HUES64 (cell line): ENCODE measurements at regions not wholly inside any gene's neighbourhood (a gene's known extent, or its start where the extent isn't known, plus 50 kb on each side); places are given as distances from the start of the nearest gene placed in this dataset.

Experiments
- H3K27ac ChIP-seq: 2 replicates; pipeline ENCODE4 v1.7.0; 2013; ENCODE audit warnings: low read depth, low read length, inconsistent platforms
- H3K27me3 ChIP-seq: 2 replicates; pipeline ENCODE4 v1.6.1; 2013; ENCODE audit warnings: mild to moderate bottlenecking, low read length; ENCODE audit not compliant: insufficient read depth
- H3K36me3 ChIP-seq: 2 replicates; pipeline ENCODE4 v1.6.1; 2013; ENCODE audit warnings: mild to moderate bottlenecking, low read length; ENCODE audit not compliant: insufficient read depth
- H3K4me1 ChIP-seq: 2 replicates; pipeline ENCODE4 v1.6.1; 2013; ENCODE audit warnings: mild to moderate bottlenecking, low read length, moderate library complexity; ENCODE audit not compliant: insufficient read depth
- H3K4me3 ChIP-seq: 2 replicates; pipeline ENCODE4 v1.5.1; 2013; ENCODE audit warnings: mild to moderate bottlenecking, low read length, moderate library complexity
- H3K9ac ChIP-seq: 2 replicates; pipeline ENCODE4 v1.6.1; 2013; ENCODE audit warnings: mild to moderate bottlenecking, low read depth, low read length
- H3K9me3 ChIP-seq: 2 replicates; pipeline ENCODE4 v1.6.1; 2013; ENCODE audit warnings: low read depth, low read length; ENCODE audit not compliant: insufficient read depth
- WGBS: fragments of 150-250, 120-280 bp; methylation state at CpG from one replicate; pipeline ENCODE4 v1.1.7; 2013; ENCODE audit warnings: missing lambda C conversion rate; 5-methylcytosine and 5-hydroxymethylcytosine counted together

DNA sequence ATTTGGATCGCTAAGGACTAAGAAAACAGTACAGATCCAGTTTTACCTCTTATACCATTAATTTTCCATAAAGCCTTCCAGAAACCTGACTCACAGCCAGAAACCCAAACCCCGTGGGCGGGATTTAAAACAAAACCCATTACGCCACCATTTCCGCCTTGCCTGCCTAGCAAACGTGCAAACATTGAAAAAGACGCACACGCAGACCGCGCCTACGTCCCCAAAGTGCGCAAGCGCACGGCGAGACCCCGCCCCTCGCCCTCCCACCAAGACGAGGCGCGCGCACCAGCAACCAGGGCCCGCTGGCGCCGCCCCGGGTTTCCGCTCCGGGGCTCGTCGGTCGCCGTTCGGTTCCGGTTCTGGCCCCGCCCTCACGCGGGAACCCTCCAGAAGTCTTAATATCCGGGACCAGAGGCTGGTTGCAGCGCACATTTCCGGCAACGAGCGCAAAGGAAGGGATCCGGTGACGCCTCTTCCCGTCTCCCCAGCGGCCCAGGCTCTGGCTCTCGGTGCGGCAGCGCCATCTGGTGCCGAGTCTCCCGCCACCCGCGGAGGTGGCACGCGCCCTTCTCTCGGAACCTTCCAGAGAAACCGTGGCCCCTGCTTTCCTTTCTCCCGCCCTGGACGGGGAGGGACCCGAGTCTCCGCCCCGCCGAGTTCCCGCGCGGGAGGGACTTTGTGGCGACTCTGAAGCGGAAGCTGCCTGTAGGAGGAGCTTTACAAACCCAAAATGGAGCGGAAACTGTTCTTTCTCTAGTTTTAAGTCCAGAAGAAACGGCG, 256.9 kb upstream of the STARD13 start:
- Histone ChIP-seq H3K4me1 (peaks cover 43% of the 10 kb centered on the region), H3K27me3 (no peaks in the 10 kb centered on the region), H3K4me3 (peak overlapping the region; percentile 83), H3K36me3 (no peaks in the 10 kb centered on the region), H3K9ac (peak overlapping the region; percentile 91), H3K9me3 (no peaks in the 10 kb centered on the region), H3K27ac (peak overlapping the region; percentile 99)
- under 1% methylated on average over 70 of the region's 70 CpGs for WGBS

DNA sequence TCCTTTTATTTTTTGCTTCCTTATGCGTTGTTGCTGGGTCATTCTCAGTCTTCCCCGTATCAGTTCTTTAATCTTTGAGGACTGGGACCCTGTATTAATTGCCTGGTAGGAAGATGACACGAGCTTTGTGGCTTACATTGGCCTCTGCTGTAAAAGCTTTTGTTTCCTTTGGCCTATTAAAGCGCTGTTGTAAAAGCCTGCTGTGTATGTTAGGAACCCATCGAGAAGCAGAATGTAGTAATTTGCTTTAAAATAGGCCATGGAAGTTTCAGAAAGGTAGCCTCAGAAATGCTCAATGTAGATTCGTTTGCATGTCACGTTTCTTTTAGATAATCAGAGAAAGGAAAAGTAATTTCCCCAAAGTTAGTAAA, 257.5 kb upstream of the STARD13 start:
- H3K27me3 ChIP-seq: no peaks in the 10 kb centered on the region
- H3K27ac ChIP-seq: peak overlapping the region; percentile 99
- H3K36me3 ChIP-seq: no peaks in the 10 kb centered on the region
- peak overlapping the region; percentile 91 for H3K9ac ChIP-seq
- WGBS: 2% methylated on average over 7 of the region's 7 CpGs
- peak overlapping the region; percentile 83 for H3K4me3 ChIP-seq
- H3K4me1 ChIP-seq: peaks cover 43% of the 10 kb centered on the region
- no peaks in the 10 kb centered on the region for H3K9me3 ChIP-seq

DNA sequence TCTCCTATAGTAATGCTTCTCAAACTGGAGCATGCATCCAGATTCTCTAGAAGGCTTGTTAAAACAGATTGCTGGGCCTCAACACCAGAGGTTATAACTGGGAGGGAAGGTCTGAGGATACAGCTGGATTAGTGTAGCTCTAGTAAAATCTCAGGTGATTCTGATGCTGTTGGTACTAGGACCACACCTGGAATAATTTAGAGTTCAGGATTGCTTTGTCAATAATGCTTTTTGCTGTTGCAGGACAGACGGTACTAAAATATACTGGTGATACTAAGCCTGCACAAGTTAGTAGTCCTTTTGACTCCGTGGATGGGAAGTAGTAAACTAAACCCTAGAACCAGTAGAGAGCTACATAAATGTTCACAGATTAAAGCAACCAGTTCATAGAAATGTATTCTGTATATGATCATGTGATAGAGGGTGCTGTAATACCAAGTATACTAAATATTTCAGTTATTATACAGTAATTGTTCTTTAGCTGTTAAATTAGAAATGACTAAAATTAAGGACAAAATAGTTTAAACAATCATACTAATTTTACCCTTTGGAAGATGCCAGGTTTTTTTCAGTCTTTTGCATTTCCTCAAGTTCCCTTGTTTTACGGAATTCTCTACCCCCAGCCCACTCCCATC, 258.2 kb upstream of the STARD13 start:
- Histone ChIP-seq H3K4me3 (peak overlapping the region; percentile 83), H3K27me3 (no peaks in the 10 kb centered on the region), H3K36me3 (no peaks in the 10 kb centered on the region), H3K4me1 (peaks cover 43% of the 10 kb centered on the region), H3K9ac (peak overlapping the region; percentile 91), H3K27ac (peak overlapping the region; percentile 99), H3K9me3 (no peaks in the 10 kb centered on the region)
- WGBS: 73% methylated on average over 3 of the region's 3 CpGs

DNA sequence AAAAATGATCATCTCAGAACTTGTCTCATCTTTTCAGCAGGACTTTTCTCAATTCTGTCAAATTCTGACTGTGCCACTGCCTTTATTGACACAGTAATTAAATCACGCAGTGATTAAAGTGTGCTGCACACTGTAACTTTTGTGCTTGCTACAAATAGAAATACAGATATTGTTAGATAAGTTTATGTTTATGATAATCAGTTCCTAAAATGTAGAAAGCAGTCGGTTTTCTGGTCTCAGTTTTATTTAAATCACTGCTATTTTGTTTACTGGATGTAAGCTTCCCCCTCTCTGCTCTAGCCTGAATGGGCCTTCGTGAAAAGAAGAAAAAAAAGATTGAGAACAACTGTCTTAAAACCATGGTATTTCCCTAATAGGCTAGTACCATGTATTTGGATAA, 258.8 kb upstream of the STARD13 start:
- Histone ChIP-seq H3K27ac (peak overlapping the region; percentile 99; the same call in 1 of the 2 replicates), H3K4me3 (peak overlapping the region; percentile 83; the same call in 1 of the 2 replicates), H3K4me1 (peaks cover 43% of the 10 kb centered on the region), H3K36me3 (no peaks in the 10 kb centered on the region), H3K9me3 (no peaks in the 10 kb centered on the region), H3K9ac (peak overlapping the region; percentile 91; the same call in 1 of the 2 replicates), H3K27me3 (no peaks in the 10 kb centered on the region)
- WGBS: 82% methylated on average over 3 of the region's 3 CpGs

DNA sequence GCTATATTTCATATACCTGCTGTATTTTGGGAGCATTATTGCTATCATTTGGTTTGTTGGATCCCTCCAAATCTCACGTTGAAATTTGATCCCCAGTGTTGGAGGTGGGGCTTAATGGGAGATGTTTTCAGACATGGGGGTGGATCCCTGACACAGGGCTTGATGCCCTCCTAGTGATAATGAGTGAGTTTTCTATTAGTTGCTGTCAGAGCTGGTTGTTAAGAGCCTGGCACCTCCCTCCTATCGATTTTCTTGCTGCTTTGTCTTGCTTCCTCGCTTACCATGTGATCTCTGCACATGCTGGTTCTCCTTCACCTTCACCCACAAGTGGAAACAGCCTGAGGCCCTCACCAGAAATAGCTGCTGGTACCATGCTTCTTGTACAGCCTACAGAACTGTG, 259.9 kb upstream of the STARD13 start:
- Histone ChIP-seq H3K9ac (no peak overlapping the region), H3K9me3 (no peaks in the 10 kb centered on the region), H3K27ac (no peak overlapping the region), H3K4me1 (peaks cover 43% of the 10 kb centered on the region), H3K36me3 (no peaks in the 10 kb centered on the region), H3K4me3 (no peak overlapping the region), H3K27me3 (no peaks in the 10 kb centered on the region)
- 86% methylated on average over 3 of the region's 3 CpGs for WGBS

DNA sequence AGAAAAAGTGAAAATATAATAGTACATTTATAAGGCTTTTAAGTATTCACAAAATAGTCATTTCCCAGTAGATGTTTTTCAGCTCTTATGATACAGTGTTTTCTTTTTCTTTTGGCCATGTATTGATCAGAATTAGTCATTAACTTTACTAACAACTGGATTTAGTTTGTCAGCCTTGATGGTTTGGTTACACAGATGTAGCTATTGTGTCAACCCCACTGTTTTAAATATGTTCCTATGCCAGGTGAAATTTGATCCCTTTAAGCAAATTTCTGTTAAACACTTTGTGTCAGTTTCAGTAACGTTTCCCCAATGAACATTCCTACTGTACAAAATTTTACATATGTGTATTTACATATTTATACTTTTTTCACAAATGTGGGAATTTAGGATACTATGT, 261.5 kb upstream of the STARD13 start:
- no peaks in the 10 kb centered on the region for H3K9me3 ChIP-seq
- H3K36me3 ChIP-seq: no peaks in the 10 kb centered on the region
- peaks cover 28% of the 10 kb centered on the region for H3K4me1 ChIP-seq
- no peaks in the 10 kb centered on the region for H3K27me3 ChIP-seq
- no peak overlapping the region for H3K27ac ChIP-seq
- no peak overlapping the region for H3K9ac ChIP-seq
- no CpG with 5 or more reads among the region's 1 CpG for WGBS
- H3K4me3 ChIP-seq: no peak overlapping the region

DNA sequence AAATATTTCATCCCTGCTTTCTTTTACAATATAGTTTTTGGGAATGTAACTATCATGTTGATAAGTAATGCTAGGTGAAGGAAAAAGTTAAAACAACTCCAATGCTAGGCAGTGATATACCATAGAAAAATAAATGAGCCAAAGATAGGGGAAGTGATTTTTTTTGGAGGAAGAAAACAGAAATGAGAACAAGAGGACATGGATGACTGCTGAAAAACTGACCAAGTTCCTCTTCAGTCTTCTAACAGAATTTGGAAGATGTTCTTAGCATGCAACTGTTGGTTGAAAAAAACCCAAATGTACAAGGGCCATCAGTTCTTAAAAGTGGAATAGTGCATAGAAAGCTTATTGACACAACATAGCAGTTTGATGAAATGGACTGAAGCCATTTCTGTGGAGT, 262.5 kb upstream of the STARD13 start:
- Histone ChIP-seq H3K9ac (no peak overlapping the region), H3K4me1 (peaks cover 28% of the 10 kb centered on the region), H3K36me3 (no peaks in the 10 kb centered on the region), H3K4me3 (no peak overlapping the region), H3K27ac (no peak overlapping the region), H3K9me3 (no peaks in the 10 kb centered on the region), H3K27me3 (no peaks in the 10 kb centered on the region)

DNA sequence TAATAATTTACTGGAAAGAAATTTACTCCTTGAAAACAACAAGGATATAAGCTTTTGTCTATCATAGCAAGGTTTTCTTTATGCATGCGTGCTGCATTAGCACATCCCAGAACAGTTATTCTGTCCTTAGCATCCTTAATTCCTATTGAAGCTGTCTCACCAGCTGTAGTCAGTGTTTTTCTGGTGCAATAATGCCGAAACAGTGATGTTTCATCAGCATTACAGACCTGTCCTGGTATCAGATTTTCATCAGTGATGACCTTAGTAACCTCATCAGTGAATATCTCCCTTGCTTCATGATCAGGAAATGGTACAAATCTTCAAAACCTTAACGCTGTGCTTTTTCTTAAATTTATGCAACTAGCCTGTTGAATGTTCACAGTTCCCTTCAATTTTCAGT, 264.7 kb upstream of the STARD13 start:
- Histone ChIP-seq H3K4me1 (peaks cover 14% of the 10 kb centered on the region), H3K36me3 (no peaks in the 10 kb centered on the region), H3K27me3 (no peaks in the 10 kb centered on the region), H3K9ac (no peak overlapping the region), H3K9me3 (no peaks in the 10 kb centered on the region), H3K27ac (no peak overlapping the region), H3K4me3 (no peak overlapping the region)
- WGBS: 95% methylated on average over 3 of the region's 3 CpGs

DNA sequence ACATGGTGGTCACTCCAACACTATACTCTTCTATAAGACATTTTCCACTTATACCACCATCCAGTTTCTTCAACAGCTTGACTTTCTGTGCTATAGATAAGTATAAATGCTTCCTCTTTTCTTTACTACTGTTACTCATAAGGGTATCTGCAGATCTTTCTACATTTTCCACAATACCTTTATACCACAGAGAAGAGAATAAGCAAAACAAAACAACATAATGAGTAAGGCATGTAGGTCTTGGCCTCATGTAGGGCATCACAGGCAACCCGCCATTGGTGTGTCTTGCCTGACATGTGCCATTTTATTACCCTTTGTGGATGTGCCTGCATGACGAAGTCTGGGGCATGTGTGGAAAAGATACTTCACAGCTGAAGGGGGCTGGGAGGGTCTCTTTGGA, 265.3 kb upstream of the STARD13 start:
- Histone ChIP-seq H3K27ac (no peak overlapping the region), H3K9me3 (no peaks in the 10 kb centered on the region), H3K36me3 (no peaks in the 10 kb centered on the region), H3K9ac (no peak overlapping the region), H3K4me3 (no peak overlapping the region), H3K4me1 (peaks cover 11% of the 10 kb centered on the region), H3K27me3 (no peaks in the 10 kb centered on the region)
- WGBS: 97% methylated on average over 2 of the region's 2 CpGs

DNA sequence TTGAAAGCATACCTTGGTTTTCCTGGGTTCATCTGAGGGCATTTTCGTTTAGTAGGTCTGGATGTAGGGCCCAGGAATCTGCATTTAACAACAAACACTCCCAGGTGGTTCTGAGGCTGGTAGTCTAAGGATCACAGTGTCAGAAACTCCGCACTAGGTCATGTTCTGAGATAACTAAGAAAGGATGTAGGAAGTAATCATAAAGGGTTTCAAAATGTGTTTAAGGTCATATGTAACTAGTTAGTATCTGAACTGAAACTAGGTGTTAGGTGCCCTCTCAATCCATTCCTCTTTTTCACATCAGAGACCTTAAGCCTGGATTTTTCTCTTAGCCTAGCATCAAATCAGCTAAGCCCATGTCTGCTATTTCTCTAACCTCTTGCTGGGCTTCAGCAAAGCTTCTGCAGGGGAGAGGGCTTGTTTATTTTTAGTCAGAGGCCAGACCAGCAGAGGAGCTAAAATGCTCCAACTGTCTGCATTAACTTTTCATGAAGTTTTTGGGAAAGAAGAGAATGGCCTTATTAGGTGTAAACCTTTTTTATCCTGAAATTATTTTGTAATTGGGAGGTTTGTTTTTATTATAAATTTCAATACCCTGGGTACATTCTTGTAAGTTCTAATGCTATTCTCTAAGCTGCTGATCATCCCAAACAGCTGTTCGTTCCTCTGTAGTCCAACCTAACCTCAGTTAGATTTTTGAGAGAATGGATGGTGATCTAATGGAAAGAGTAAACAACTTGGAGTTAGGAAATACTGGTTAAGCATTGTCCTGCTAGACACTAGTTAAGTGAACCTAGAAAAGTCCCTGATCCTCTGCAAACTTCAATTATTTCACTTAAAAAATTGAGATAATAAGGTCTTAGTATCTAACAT, 262.8 kb upstream of the RFC3 start:
- H3K36me3 ChIP-seq: no peaks in the 10 kb centered on the region
- peak overlapping the region; percentile 51; the same call in 1 of the 2 replicates for H3K27ac ChIP-seq
- H3K9me3 ChIP-seq: no peaks in the 10 kb centered on the region
- H3K27me3 ChIP-seq: no peaks in the 10 kb centered on the region
- H3K9ac ChIP-seq: no peak overlapping the region
- H3K4me3 ChIP-seq: no peak overlapping the region
- 0 out of 2 replicates have a peak, but pooled peaks cover under 1% of the 10 kb centered on the region for H3K4me1 ChIP-seq
- WGBS: 86% methylated on average over 3 of the region's 3 CpGs

DNA sequence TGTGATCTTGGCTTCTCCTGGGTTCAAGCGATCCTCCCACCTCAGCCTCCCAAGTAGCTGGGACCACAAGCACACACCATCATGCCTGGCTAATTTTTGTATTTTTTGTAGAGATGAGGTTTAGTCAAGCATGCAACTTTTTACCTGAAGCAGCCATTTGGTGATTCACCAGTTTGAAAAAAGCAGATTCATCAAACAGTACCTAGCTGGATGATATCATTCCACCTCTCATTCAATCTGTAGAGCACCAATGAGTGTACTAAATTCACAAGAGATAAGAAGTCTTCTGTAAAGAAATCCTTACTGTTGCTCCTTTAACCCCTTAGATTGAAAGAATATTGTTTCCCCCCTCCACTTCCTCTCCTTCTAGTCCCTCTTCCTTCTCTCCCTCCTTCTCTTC, 261.1 kb upstream of the RFC3 start:
- H3K4me1 ChIP-seq: peaks cover 4% of the 10 kb centered on the region; the same call in 1 of the 2 replicates
- H3K36me3 ChIP-seq: no peaks in the 10 kb centered on the region
- H3K27ac ChIP-seq: no peak overlapping the region
- H3K27me3 ChIP-seq: no peaks in the 10 kb centered on the region
- H3K9me3 ChIP-seq: no peaks in the 10 kb centered on the region
- H3K9ac ChIP-seq: no peak overlapping the region
- H3K4me3 ChIP-seq: no peak overlapping the region
- WGBS: 100% methylated on average over 1 of the region's 1 CpG
